HTR-8/SVneo (cell line): ENCODE measurements at regions not wholly inside any gene's neighbourhood (a gene's known extent, or its start where the extent isn't known, plus 50 kb on each side); places are given as distances from the start of the nearest gene placed in this dataset.

Source experiments
- DNase-seq: peaks from one replicate; pipeline ENCODE4 v3.0.0; 2011; ENCODE audit warnings: low spot score, mixed read lengths; ENCODE audit not compliant: insufficient read length
- FAIRE-seq: peaks from 2 replicates; lab custom pipeline; 2011; peaks lifted over from hg19 to GRCh38; lab: Jason Lieb, UNC

DNA sequence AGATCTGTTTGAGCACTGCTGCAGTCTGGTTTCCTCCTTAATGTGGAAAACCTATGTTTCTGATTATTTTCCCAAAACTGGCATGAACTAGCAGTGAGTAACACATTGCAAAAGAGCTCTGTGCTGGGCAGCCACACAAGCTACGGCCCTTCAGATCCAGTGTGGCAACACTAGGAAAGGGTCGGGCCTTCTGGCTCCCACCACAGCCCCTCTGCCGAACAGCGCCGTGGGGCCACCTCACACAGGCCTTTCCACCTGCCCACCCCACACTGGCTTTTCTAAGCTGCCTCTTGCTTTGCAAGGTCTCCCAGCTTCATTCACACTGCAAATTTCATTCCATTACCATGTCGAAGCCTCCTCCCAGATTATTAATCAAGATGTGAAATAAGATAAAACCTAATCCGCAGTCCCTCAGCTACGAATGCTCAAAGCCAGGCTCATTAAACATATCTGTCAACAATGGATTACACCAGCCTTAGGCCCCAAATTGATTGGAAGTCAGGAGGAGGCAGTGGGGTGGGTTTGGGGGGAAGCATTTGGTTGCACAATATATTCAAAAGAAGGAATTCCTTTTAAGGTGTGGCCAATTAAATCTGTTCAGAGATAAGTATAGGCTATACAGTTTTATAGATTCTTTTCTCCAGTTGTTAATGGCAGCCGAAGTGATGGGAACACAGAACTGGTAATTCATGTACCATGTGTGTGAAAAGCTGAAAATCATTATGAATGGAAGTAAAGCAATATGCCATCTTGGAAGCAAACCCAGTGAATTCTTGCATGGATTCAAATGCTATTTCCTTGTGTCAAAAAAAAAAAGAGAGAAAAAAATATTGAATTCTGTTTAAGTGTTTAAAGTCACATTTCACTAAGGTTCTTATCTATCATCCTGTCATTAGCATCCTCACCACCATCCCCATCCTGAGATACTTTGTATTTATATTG lies 223.7 kb downstream of the MTERF1 start:
- DNase-seq (no peak), FAIRE-seq (no peak)

DNA sequence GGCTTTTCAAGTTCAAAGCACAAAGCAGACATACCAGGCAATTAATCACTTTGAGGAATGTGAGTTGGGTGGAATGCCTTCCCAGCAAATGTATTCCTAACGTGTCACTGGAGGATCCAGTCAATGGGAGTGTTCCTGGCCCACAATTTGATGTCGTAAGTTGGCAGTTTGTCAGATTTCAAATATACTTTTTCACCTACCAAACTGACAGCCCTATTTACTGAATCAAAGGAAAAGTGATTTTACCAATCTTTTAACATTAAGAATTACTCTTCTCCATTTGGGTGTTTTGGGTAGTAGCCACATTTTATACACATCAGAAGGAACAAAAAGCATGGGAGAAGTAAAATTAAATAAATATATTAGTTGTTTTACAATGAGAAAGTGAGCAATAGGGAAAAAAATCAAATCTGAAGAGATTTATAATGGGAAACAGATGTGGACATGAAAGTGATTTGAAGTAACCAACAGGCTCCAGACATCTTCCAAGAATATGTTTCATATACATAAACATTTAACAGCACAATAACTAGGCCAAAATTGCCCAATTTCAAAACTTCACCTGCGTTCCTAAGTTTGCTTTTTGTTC lies 222.9 kb downstream of the MTERF1 start:
- DNase-seq (peak; percentile 10), FAIRE-seq (no peak)

DNA sequence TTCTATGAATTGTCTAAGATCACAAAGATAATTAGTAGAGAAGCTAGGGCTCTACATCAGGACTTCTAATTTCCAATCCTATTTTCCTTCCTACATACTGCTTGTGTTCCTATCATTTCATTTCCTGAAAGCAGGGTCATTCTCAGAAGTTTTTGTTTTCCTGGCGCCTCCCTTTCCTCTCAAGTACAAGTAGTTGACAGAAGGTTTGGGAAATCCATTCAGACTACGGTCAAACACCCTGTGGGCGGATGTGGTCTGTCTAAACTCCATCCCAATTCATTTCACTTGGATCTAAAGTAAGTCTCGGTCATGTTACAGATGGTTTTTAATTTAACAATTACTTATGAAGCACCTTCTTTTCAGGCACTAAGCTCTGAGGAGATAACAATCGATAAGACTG lies 221.4 kb downstream of the MTERF1 start:
- FAIRE-seq: no peak
- DNase-seq: no peak

DNA sequence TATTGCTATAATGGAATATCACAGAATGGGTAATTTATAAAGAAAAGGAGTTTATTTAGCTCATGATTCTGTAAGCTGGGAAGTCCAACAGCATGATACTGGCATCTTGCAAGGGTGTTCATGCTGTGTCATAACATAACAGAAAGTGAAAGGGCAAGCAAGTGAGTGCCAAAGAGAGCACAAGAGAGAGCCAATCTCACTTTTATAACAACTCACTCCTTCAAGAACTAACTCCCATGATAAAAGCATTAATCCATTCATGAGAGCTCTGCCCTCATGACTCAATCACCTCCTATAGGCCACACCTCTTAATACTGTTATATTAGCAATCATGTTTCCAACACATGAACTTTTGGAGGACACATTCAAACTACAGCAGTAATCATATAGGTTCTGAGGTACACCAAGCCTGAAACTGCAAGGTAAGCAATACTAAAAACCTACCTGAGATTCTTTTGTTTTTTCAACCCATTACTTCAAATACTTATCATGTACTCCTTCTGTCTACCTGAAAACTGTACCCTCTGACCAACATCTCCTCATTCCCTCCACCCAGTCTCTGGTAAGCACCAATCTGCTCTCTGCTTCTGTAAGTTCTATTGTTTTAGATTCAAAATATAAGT lies 219.7 kb downstream of the MTERF1 start:
- no peak for FAIRE-seq
- DNase-seq: no peak

DNA sequence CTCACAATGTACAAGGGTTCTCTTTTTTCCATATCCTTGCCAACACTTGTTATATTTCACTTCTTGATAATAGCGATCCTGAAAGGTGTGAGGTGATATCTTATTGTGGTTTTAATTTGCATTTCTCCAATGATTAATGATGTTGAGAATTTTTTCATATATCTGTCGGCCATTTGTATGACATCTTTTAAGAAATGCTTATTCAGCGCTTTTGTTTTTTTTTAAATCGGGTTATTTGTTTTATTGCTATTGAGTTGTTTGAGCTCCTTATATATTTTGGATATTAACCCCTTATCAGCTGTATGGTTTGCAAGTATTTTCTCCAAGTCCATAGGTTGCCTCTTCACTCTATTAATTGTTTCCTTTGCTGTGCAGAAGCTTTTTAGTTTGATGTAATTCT lies 218.8 kb downstream of the MTERF1 start:
- no peak for DNase-seq
- FAIRE-seq: no peak

DNA sequence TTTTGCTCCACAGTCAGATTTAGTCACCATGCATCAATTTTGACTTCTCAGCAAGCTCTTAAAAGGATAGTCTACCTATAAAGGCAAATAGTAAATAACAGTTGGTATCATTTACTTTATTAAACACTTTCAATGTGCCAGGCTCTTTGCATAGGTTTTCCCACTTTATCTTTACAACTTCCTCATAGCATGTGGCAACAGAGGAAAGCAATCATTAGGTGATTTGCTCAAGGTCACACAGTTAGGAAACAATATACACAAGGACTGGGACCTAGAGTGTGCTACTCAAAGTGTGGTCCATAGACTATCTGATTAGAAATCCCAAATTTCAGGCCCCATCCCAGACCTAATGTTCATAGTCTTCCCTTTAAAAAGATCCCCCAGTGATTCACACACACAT lies 212.3 kb downstream of the MTERF1 start:
- no peak for FAIRE-seq
- no peak for DNase-seq

DNA sequence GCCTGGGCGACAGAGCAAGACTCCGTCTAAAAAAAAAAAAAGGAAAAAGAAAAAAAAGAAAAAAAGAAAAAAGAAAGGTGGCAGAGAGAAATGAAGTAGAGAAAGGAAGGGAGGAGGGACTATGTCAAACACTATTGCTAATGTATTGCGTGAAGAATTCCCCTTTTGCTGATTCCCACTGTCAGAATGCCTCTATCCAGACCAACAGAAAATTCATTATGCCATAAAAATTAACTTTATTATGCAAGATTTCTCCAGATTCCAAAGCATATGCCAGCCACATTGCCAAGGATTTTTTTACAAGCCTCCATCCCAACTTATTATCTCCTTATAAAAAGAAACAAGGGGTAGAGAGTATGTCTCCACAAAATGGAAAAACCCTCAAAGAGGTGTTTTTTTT lies 209.3 kb downstream of the MTERF1 start:
- no peak for FAIRE-seq

DNA sequence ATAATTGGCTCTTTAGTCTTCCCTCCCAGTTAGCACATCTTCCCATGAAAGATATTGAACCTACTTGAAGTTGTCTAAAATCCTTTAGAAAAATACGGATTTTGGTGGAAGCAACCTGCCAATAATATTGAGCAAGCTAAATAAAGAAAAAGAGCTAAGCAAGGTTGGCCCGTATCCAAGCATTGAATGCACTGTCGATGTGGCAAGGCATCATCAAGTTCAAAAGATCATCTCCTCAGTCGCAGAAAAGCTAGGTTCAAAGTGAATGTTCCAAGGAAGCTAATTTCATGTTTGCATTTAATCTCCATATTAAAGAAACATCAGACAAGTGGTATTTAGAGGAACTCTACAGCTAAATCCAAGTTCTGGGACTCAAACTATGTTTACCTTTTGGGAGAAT lies 206.0 kb downstream of the MTERF1 start:
- DNase-seq (no peak), FAIRE-seq (no peak)

More for the DNA sequence above, 209.3 kb downstream of the MTERF1 start:
- DNase-seq: no peak

DNA sequence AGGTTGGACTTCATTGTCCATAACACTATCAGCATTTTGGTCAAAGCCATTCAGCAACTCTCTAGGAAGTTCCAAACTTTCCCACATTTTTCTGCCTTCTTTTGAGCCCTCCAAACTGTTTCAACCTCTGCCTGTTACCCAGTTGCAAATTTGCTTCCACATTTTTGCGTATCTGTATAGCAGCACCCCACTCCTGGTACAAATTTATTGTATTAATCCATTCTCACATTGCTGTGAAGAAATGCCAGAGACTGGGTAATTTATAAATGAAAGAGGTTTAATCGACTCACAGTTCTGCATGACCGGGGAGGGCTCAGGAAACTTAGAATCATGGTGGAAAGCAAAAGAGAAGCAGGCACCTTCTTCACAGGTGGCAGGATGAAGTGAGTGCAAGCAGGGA lies 198.8 kb downstream of the MTERF1 start:
- no peak for FAIRE-seq
- no peak for DNase-seq

DNA sequence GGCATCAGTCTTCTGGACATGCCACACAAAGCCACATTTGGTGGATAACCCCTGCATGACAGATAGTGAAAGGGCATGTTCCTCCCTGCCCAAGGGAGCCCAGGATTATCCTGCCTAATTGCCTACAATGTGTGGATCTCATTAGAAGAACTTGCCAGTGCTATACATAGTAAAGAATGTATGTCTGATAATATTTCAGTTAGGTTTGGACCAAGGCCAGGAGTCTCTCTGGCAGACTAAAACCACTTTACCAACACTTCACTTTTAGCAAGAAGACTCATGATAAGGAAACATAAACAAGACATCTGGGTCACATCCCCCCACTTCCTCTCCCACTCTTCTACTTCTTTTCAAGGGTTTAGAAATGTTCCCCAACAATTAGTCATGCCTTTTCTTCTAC lies 196.7 kb downstream of the MTERF1 start:
- DNase-seq (no peak), FAIRE-seq (no peak)

DNA sequence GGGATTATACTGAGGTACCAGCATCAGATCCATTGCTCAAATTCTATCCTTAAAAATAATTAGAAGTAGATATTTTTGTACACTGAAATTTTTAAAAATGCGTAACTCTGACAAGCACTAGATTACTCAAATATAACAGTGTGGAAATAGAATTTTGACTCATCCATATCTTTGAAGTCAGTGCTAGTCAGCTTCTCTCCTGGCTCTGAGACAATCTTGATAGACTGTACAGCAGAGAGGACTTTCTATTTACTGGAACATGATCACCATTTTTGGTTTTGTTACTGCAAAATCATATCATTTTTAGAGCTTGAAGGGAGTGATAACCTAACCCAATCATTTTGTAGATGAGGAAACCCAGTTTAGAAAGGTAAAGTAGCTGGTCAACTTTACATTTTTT lies 195.0 kb downstream of the MTERF1 start:
- no peak for DNase-seq
- no peak for FAIRE-seq

DNA sequence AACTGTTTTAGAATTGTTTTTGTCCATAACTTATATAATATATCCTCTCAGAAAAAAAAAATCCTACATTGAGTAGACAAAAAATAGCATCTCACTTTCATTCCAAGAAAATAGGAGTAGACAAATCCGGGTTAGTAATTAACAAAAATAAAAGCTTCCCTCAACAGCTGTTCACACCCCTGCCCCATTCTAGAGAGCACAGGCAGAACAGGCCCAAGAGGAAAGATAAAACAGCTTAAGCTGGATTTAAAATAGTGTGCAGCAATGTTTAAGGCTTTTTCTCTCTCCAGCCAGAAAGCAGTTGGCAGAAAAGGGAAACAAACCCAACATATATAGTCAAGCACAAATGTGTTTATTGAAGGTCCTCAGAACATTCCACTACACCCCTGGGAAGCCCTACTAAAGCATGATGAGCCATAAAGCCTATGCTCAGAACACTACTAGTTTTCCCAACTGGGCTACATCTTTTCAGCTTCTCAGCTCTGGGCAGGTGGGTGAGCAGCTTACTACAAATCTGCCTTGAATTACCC lies 189.9 kb downstream of the MTERF1 start:
- DNase-seq: no peak
- no peak for FAIRE-seq

DNA sequence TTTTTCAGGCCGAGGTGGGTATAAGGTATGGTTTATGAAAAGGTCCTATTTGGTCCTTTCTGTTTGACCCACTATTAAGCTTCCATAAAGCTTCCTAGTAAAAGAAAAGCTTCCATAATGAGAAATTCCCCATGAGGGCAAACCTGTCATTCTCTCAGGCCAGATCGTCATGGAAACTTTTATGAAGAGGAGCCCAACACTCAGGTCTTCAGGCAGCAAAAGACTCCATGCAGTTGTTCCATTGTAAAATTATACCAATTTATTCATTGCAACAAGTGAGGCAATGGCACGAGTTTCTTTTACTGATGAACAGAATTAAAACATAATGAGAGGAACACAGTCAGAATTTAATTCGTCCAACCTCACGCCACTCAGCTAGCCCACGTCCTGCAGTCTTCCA lies 188.6 kb downstream of the MTERF1 start:
- DNase-seq (no peak), FAIRE-seq (no peak)

DNA sequence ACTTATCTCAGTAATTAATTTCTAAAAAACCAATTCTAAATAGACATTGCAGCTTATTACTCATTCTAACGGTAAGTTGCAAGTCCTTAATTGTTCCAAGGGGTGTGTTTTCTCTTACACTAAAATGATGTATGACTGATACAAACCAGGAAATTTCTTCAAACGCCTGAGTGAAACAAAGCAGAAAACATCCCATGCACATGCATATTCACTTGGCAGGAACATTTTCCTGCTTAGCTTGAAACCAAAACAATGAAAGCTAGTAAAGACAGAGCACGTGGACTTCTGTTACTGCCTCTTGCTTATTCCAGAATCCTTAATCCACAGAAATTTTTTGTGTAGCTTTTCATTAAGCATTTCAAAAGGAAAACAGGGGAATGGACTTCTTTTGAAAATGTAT lies 187.7 kb downstream of the MTERF1 start:
- DNase-seq (no peak), FAIRE-seq (no peak)

DNA sequence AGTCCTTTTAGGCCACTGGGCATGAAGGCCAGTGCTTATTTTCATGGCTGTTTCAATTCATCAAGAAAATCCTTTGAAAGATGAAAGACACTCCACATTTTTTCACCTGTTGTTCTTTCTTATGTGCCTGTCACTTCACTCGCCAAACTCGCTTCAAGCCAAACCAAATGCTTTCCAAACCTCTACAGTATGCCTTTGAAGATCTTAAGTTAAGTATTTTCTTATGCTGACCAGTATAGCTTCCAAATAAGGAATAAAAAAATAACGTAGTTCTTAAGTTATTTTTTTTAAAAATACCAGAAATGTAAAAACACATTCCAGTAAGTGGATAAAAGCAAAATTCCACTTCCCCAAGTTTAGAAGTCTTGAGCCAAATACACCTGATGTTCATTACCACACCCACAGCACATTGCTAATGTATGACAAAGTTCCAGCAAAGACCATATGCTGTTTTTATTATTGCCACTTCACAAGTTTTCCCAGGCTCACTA lies 186.1 kb downstream of the MTERF1 start:
- DNase-seq (no peak), FAIRE-seq (no peak)

DNA sequence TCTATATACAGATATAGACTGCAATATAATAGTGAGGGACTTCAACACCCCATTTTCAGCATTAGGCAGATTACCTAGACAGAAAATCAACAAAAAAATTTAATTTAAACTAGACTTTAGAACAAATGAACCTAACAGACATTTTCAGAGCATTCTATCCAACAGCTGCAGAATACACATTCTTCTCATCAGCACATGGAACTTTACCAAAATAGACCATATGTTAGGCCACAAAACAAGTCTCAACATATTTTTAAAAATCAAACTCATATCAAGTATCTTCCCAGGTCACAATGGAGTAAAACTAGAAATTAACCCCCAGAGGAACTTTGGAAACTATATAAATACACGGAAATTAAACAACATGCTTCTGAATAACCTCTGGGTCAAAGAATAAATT lies 169.6 kb downstream of the MTERF1 start:
- DNase-seq (no peak), FAIRE-seq (no peak)

DNA sequence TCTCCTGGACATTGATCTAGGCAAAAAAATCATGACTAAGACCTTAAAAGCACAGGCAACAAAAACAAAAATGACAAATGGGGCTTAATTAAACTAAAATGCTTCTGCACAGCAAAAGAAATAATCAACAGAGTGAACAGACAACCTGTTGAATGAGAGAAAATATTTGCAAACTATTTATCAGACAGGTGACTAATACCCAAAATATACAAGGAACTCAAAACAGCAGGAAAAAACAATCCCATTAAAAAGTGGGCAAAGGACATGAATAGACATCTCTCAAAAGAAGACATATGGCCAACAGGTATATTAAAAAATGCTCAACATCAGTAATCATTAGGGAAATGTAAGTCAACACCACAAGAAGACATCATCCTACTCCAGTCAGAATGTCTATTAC lies 166.8 kb downstream of the MTERF1 start:
- no peak for FAIRE-seq
- DNase-seq: no peak

DNA sequence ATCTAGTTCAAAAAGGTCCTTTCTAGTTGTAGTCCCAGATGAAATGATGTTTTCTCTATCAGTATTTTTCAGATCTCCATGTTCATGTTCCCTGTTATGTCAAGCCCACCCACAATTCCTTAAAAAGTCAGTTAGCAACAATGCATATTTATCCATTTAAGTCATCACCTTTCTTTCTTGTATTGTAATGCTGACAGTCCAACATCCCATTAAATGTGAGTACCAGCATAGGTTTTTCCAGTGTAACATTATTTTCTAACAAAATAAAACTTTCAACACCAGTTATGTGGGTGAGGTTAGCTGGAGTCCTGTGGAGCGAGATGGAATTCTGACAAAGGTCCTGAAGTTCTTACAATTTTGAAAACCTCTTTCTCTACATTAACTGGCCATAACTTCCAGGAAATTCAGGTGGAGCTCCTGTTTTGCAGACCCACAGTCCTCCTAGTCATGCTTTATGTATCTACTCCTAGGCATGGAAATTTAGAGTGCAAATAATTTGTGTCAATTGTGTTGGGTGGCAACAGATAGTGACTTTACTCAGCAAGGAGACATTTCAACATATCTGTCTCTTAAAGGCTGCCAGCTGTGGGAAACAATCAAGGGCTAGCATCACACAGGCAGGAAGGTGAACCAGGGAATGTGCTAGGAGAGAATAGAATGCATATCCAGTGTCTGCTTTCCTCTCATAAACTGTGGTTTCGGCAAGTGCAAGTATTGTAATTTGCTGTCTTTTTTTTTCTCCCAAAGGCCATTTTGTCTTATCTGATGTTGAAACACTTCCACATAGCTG lies 162.6 kb downstream of the MTERF1 start:
- DNase-seq: no peak
- no peak for FAIRE-seq

DNA sequence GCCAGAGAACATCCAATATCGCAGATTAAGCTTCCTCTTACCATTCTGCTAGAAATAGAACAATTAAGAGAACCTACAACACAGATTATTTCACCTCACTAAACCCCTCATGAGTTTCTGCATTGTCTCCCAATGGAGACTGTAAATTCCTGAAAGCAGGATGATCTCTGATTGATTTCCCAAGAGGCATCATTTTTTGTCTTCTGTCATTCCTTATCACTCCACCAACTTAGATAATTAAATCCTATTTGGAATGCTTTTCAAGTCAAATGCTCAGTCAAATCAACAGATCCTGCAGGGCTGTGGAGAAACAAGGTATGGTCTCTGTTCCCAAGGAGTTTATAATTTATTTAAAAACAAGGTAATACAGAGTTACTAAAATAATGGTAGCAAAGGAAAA lies 161.5 kb downstream of the MTERF1 start:
- DNase-seq (no peak), FAIRE-seq (no peak)

DNA sequence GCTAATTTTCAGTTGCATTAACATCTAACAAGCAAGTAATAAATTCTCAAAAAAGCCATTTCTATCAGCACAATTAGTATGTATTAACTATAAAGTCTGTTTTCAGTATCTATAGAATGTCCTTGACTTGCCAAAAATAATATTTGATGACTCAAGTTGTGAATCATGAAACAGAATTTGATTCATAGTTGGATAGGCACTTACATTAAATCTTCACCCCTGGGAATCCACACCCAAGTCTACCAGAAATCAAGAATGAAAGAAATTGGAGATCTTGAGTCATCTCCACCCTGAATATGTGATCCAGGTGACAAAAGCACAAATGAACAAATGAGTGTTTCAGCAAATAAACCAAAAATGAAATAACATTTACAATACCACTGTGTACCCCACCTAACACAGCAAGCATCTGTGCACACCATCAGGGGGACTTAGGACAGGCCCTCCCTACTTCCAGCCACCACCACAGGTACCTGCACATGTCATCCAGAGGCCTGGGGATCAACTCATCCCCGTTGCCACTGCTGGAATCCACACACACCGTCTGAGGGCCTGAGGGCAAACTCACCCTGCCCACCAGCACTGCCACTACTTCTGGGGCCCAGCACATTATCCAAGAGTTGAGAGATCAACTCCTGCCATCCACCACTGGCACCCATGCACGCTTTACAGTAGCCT lies 160.1 kb downstream of the MTERF1 start:
- FAIRE-seq (no peak), DNase-seq (no peak)
